ENCODE measurements at regions not wholly inside any gene's neighbourhood (a gene's known extent, or its start where the extent isn't known, plus 50 kb on each side); places are given as distances from the start of the nearest gene placed in this dataset.

DNA sequence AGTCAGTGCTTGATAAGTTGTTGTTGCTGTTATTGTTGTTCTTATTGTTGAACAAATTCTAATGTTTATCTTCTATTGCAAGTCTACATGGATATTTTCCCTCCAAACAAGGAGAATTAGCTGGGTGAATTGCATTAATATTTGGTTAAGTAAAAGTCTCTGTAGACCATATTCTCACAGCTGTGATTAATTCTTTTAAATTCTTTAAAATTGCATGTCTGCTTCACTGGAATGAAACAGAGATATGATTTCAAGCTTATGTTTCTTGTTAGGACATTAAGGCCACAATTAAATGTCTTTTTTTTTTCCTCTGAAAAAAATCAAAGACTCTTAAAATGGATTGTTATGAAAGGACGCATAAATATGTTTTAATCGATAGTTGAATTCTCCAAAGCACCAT, 153.4 kb downstream of the EBLN2 start:
- no peak overlapping the region for H3K27ac Mint-ChIP-seq
- H3K4me1 Mint-ChIP-seq, result no peaks in the 10 kb centered on the region
- Histone ChIP-seq H3K9ac (ENCODE audit: extremely low read depth, low read length, poor library complexity, severe bottlenecking) (no peak overlapping the region), H3K4me1 (ENCODE audit: control insufficient read depth, insufficient read depth, low read length) (no peaks in the 10 kb centered on the region), H3K27ac (ENCODE audit: low read depth, low read length) (no peak overlapping the region), H3K4me3 (ENCODE audit: low read length) (no peak overlapping the region), H3K9me3 (ENCODE audit: control insufficient read depth, low read length) (no peaks in the 10 kb centered on the region), H3K27me3 (ENCODE audit: control insufficient read depth, insufficient read depth, low read length, poor library complexity, severe bottlenecking) (no peaks in the 10 kb centered on the region), H3K36me3 (ENCODE audit: control insufficient read depth, insufficient read depth, low read length) (no peaks in the 10 kb centered on the region)
- 94% methylated on average over 2 of the region's 2 CpGs; no CpG with 5 or more reads in 1 of the 2 experiments for WGBS, 2 experiments (ENCODE audit: insufficient coverage in 1 of 2, insufficient read length in 1 of 2)
- TF ChIP-seq, protein P1, sequence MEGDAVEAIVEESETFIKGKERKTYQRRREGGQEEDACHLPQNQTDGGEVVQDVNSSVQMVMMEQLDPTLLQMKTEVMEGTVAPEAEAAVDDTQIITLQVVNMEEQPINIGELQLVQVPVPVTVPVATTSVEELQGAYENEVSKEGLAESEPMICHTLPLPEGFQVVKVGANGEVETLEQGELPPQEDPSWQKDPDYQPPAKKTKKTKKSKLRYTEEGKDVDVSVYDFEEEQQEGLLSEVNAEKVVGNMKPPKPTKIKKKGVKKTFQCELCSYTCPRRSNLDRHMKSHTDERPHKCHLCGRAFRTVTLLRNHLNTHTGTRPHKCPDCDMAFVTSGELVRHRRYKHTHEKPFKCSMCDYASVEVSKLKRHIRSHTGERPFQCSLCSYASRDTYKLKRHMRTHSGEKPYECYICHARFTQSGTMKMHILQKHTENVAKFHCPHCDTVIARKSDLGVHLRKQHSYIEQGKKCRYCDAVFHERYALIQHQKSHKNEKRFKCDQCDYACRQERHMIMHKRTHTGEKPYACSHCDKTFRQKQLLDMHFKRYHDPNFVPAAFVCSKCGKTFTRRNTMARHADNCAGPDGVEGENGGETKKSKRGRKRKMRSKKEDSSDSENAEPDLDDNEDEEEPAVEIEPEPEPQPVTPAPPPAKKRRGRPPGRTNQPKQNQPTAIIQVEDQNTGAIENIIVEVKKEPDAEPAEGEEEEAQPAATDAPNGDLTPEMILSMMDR (conservative IDR thresholded peaks at IDR 0.05), result no peak
- H3K4me3 Mint-ChIP-seq, result no peak overlapping the region
- no peaks in the 10 kb centered on the region for H3K36me3 Mint-ChIP-seq (ENCODE audit: low read depth)
- no peak for DNase-seq
- H3K27me3 Mint-ChIP-seq (ENCODE audit: insufficient read depth), result no peaks in the 10 kb centered on the region
- H3K9me3 Mint-ChIP-seq, result peaks cover 7% of the 10 kb centered on the region

DNA sequence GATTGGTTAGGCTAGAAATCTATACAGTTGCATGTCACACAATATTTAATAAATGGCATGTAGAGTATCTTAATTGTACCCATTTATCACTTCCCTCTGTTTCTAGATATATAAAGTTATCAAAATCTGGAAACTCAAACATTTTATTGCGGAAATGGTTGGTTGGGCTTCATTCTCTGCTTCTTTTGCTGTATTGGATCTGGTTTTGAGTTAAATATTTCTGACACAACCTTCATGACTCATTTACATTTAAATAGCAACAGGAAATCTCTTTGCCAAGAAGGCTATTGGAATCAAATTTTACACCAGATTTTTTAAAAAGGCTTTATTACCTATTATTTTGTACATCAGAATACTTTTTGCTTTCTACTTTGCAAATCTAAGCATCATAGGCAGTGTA, 153.8 kb downstream of the EBLN2 start:
- Mint-ChIP-seq H3K27me3 (ENCODE audit: insufficient read depth) (no peaks in the 10 kb centered on the region), H3K4me1 (no peaks in the 10 kb centered on the region), H3K4me3 (no peak overlapping the region), H3K36me3 (ENCODE audit: low read depth) (no peaks in the 10 kb centered on the region), H3K9me3 (peaks cover 7% of the 10 kb centered on the region), H3K27ac (no peak overlapping the region)
- no peaks in the 10 kb centered on the region for H3K36me3 ChIP-seq (ENCODE audit: control insufficient read depth, insufficient read depth, low read length)
- H3K27ac ChIP-seq (ENCODE audit: low read depth, low read length), result no peak overlapping the region
- H3K27me3 ChIP-seq (ENCODE audit: control insufficient read depth, insufficient read depth, low read length, poor library complexity, severe bottlenecking), result no peaks in the 10 kb centered on the region
- no peak for DNase-seq
- TF ChIP-seq, protein P1 (conservative IDR thresholded peaks at IDR 0.05), result no peak
- H3K4me3 ChIP-seq (ENCODE audit: low read length), result no peak overlapping the region
- H3K9me3 ChIP-seq (ENCODE audit: control insufficient read depth, low read length), result no peaks in the 10 kb centered on the region
- no CpG with 5 or more reads among the region's 1 CpG for WGBS, 2 experiments (ENCODE audit: insufficient coverage in 1 of 2, insufficient read length in 1 of 2)
- no peak overlapping the region for H3K9ac ChIP-seq (ENCODE audit: extremely low read depth, low read length, poor library complexity, severe bottlenecking)
- no peaks in the 10 kb centered on the region for H3K4me1 ChIP-seq (ENCODE audit: control insufficient read depth, insufficient read depth, low read length)

DNA sequence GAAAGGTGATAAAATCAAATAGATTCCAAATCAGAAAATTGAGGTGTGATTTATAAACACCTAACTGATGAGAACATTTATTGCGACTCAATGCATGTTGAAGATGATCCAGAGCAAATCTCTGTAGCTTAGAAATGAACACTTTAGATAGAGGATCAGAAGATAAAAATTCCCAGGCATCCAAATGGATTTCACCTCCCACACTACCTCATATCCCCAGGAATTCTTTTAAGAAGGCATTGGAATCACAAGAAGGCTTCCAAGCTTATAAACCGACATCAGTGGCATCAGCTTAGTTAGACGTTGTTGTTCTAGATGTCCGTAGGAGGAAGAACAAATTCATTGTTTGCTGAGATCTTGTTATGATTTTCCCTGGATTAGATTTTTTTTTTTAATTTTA, 154.4 kb downstream of the EBLN2 start:
- no peaks in the 10 kb centered on the region for H3K9me3 ChIP-seq (ENCODE audit: control insufficient read depth, low read length)
- DNase-seq, result no peak
- H3K9me3 Mint-ChIP-seq, result peaks cover 7% of the 10 kb centered on the region
- no peaks in the 10 kb centered on the region for H3K4me1 Mint-ChIP-seq
- no peaks in the 10 kb centered on the region for H3K36me3 ChIP-seq (ENCODE audit: control insufficient read depth, insufficient read depth, low read length)
- no peaks in the 10 kb centered on the region for H3K36me3 Mint-ChIP-seq (ENCODE audit: low read depth)
- H3K4me3 ChIP-seq (ENCODE audit: low read length), result no peak overlapping the region
- no peak overlapping the region for H3K27ac Mint-ChIP-seq
- H3K4me1 ChIP-seq (ENCODE audit: control insufficient read depth, insufficient read depth, low read length), result no peaks in the 10 kb centered on the region
- TF ChIP-seq, protein P1 (conservative IDR thresholded peaks at IDR 0.05), result no peak
- H3K4me3 Mint-ChIP-seq, result no peak overlapping the region
- no peak overlapping the region for H3K9ac ChIP-seq (ENCODE audit: extremely low read depth, low read length, poor library complexity, severe bottlenecking)
- no peaks in the 10 kb centered on the region for H3K27me3 Mint-ChIP-seq (ENCODE audit: insufficient read depth)
- no peak overlapping the region for H3K27ac ChIP-seq (ENCODE audit: low read depth, low read length)
- no peaks in the 10 kb centered on the region for H3K27me3 ChIP-seq (ENCODE audit: control insufficient read depth, insufficient read depth, low read length, poor library complexity, severe bottlenecking)
- WGBS, 2 experiments (ENCODE audit: insufficient coverage in 1 of 2, insufficient read length in 1 of 2), result 86 to 93% methylated on average over 2 to 4 of the region's 4 CpGs
